NCI-H345 treated with DMSO at 0.1 percent for 48 hours (cell line): ENCODE measurements at regions not wholly inside any gene's neighbourhood (a gene's known extent, or its start where the extent isn't known, plus 50 kb on each side); places are given as distances from the start of the nearest gene placed in this dataset.

Source experiments
- DNase-seq: peaks from one replicate; lab custom pipeline; 2025; ENCODE audit not compliant: unreplicated experiment; lab: John Stamatoyannopoulos, UW

DNA sequence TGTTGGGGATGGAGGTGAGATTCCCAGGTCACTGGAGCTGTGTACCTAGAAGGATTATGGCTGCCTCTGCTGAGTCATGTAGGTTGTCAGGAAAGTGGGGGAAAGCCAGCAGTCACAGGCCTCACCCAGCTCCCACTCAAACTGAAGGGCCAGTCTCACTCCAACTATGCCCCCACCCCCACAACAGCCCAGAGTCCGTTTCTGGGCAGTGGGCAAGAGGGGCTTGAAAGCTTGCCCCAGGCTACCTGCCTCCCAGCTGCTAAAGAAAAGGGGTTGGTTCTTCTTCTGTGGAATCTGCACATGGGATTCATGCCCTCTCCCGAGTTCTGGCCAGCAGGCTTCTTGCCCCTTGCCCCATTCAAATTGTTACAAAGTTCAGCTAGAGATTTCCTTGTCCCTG lies 116.0 kb upstream of the PGRMC2 start:
- DNase-seq: no peak

DNA sequence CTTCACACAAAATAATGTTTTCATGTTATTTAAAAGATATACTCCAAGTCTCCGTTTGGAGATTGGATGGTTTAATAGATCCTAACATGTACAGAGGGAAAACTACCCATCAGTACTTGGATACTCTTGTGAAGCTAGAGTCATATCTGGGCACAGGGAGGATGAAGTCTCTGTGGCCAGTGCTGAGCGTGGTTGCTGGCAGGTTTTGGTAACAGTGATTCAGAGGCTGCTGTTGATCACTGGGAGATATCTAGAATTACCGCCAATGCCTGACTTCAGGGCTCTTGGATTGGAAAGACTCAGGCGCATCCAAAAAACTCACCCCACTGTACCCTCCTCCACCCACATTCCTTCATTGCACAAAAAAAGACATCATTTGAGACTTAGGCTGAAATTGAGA lies 107.2 kb upstream of the PGRMC2 start:
- DNase-seq: no peak

DNA sequence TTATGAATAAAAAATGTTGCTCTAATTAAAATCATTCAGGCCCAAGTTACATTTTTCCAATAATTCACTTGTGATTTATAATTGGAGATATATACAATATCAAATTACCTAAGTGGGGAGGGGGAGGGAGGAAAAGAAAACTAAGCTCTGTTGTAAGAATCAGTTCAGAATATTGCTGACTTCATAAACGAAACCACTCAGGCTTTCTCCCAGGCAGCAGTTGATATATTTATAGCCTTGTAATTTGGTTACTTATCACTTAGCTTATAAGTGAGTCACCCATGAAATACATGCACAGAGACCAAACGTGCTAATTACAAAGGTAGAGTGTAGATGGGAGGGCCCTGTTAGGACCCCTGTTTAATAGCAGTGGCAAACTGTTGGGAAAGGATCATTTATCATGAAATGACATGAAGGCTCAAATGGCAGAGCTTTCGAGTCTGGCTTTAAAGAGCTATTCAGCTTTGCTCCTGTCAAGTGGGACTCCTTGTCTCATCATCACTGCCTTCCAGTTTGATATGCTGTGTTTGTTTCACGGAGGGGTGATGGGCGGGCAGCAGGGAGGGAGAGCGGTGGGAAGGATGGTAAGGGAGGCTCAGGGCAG lies 105.6 kb upstream of the PGRMC2 start:
- DNase-seq: peak; percentile 4

DNA sequence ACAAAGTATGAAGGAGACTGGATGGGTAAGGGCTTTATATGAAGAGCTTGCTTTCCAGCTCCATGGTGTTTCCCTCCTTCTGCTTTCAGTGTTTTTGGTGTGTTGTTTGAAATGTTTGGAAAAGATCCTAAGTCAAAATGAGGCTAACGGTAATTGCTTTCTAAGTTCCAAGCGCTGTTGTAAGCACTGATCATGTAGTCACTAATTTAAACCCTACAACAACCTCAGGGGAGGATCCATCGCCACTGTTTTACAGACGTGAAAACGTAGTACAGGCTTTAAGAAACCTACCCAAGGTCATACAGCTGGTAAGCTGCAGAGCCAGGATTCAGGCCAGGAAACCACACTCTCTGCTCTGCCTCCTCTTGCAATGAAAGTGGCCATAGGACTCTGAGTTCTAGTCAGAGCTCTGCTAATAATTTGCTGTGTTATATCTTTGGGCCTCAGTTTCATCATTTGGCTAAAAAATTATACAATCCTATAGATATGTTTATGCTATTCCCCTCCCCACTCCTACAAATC lies 102.9 kb upstream of the PGRMC2 start:
- DNase-seq: no peak

DNA sequence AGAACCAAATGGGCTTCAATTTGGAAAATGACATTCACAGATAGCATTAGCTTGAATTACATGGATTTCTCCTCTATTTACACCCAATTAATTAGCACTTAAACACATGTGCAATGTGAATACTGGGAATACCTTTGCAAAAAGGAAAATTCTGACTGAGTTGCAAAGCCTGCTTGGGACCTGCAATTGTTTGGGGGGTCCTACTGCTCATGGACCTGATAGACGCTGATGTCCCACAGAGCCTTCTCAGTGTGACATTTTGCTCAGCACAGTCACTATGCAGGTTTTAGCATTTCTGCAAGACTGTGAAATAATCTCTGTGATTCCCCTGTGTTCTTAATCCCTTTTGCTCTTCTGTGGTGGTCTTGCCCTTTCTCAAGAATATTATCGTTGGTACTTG lies 101.2 kb upstream of the PGRMC2 start:
- DNase-seq: no peak

DNA sequence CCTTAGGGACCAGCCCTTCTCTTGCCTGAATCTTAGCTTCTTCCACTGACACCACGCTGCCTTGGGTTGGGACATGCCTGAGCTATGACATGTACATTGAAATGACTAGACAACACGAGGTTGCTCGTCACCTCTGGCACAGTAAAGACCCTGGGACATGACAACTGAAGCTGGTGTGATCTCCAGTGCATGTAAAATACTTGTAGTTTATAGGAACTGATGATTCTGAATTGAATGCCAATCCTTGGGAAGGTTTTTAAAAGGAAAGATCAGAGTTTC lies 100.7 kb upstream of the PGRMC2 start:
- no peak for DNase-seq

DNA sequence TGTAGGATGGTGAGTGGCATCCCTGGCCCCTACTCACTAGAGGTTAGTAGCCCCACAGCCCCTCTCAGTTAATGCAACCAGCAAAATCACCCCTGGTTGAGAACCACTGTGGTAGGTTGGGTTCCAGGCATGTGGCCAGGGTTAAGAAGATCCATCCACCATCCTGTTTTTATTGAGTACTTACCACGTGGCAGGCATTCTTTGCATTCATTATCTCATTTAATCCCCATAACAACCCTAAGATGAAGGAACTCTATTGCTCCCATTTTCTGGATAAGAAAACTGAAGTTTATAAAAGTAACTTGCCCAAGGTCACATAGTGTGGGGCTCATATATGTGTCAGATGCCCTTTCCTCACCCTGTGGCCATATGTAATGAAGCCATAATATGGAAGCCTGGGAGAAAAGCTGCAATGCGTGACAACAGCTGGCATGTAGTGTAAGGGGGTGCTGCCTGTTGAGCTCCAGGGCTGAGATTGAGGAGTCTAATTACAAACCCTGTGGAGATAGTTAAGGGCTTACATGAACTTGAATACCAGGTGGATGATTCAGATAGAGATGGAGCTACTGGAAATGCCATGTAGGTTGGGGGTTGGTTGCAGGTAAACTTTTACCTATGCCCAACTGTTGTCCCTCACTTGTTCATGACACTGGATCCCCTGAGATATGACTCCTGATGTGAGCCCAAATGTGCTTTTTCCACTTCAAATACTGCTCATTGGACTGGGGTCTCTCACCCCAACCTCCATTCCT lies 100.2 kb upstream of the PGRMC2 start:
- no peak for DNase-seq

DNA sequence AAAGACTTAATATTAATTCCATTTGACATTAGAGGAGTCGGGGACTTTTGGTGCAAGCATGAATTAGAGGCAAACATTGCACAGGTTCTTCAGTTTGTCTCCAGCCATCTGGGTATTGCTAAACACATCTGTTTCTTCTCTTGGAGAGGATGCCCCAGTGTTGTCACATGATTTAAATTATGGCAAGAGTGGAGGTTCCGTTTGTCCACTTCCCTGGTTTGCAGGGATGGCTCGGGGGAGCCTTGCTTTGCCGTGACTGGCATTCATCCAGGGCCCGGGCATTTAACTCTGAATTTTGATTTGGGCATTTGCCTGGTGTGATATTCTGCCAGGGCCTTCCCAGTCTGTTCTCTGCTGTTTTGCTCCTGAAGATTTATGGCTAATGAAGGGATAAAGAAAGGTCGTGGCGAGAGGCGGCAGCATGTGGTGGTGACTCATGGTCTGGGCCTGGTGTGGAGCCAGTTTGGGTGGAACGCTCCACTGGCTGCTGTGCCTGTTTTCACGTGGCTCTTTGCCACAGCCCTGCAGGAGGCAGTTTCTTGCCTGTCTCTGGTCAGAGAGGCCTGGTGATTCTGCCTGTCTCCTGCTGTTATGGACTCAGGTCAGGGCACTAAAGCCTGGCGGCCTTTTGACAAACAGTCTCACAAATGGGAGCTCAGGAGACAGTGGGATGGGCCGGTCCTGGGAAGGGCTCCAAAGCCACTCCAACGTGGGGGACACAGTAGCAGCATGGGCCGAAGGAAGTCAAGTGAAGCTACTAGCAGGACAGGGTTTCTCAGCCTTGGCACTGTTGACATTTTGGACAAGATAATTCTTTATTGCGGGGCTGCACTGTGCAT lies 99.4 kb upstream of the PGRMC2 start:
- no peak for DNase-seq

DNA sequence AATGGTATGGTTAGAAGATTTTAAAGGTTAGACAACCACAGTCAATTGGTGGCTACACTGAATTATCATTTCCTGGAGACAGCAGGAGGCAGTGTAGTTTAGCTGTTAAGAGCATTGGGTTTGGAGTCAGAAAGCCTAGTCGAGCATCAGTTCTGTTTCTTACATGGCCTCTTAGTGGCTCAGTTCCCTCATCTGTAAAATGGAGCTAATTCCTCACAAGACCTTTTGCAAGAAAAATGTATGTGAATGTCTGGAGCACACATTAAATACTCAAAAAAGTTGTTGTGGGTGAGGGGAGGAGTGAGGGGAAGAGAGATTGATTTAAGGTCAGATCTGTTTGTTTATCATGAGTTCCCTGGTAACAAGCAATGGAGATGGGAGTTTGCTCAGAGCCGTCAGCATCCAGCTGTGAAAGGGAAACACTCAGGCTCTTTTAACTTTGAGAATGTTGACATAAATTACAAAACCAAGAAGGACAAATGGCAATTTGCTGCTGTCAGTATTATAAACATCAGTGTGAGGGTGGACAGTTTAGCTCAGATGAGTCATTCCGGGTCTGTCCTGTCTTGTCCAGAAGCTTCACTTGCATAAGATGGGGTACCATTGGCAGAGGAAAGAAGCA lies 98.2 kb upstream of the PGRMC2 start:
- peak; percentile 46 for DNase-seq

DNA sequence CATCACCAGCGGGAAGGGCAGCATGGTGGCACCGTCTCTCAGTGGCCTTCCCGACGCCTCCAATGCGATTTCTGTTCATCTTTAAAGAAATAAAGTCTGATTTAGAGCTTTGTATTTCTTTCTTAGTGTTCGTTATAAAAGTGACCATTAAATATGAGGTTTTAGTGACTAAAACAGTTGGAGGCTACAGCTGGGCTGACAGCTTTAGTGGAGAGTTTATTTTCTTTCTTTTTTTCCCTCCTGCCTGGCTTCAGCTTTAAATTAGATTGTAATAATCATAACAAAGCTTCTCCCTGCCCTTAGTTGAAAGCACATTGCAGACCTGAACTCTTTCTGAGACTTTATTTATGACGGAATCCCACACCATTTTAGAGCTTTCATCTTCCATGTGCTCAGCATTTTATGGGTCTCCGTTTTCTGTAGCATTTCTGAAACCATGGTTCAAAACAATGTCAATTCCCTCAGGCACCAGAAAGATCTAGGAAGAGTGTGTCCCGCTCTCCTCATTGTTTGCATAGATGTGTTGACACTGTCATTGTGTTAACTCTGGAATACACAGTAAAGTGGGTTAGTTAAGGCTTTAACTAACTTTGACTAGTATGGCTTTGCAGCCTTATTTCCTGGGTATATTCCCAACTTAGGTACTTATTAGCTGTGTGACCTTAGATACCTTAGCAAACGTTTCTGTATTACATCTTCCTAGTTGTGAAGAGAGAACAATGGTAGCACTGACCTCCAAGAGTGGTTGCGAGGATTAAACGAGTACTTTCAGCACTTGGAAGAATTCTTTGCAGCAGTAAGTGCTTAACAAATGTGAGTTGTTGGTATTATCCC lies 97.4 kb upstream of the PGRMC2 start:
- no peak for DNase-seq

DNA sequence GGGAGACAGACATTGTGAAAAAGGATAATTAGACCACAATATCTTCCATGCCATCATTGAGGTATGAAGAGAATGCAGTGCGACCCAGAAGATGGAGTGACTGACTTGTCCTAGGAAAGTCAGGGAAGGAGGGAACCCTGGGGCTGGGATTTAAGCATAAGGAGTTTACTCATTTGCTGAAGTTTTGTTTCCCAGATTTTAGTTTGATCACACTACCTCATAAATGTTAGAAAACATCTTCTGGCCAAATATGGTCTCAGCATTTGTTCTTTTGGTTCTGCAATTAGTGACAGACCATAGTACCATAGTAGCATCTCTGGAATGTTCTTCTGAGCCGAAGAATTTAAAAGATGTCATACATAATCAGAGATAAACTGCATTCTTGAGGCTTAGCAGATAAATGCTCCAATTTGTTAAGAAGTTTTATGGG lies 96.5 kb upstream of the PGRMC2 start:
- no peak for DNase-seq

DNA sequence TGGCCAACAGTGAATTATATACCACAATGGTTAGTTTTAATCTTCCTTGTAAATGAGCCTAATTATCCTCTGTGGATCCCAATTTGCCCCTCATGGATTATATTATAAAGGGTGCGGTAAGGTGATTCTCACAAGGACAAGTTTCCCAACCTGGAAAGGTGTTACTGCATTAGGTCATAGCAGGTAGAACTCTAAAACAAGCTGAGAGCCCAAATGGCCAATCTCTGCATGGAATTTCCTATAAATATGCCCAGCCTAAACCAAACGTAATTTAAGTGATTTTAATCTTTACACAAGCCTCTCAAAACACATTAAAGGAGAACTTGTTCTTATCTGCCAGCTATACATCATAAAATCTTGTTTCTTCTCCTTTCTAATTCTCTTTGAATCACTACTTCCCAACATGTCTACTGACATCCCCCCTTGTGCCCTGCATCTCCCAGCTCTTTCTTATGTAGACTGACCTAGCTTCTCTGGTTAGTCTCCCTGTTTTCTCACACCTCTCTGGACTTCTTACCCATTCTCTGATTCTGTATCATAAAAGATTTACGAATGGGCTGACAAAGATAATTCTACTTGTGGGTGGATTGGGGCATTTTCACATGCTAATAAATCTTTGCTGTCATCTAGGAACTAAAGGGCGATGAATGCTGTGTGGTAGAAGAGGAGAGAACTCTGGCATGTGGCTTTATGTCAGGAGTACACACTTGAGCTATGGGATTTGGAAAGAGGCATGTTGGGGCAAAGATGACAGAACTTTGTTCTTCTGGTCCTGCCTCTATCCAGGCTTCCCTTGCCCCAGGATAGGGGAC lies 94.3 kb upstream of the PGRMC2 start:
- DNase-seq: no peak

DNA sequence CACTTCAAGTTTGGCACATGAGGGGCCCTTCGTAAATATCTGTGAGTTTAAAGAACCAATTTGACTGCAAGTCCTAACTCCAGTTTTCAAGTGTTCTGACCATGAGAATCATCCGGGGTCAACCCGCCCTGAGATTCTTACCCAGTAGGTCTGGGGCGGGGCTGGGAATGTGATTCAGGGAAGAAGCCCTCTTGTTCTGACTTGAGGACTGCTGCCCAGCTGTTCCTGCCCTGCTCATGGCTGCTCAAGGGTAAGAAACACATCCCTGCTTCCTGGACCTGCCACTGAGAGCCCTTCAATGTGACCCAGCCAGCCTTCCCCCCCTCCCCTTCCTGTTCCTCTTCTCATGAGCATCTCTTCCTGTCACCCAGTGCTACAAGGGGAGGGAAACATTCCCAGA lies 92.7 kb upstream of the PGRMC2 start:
- no peak for DNase-seq

DNA sequence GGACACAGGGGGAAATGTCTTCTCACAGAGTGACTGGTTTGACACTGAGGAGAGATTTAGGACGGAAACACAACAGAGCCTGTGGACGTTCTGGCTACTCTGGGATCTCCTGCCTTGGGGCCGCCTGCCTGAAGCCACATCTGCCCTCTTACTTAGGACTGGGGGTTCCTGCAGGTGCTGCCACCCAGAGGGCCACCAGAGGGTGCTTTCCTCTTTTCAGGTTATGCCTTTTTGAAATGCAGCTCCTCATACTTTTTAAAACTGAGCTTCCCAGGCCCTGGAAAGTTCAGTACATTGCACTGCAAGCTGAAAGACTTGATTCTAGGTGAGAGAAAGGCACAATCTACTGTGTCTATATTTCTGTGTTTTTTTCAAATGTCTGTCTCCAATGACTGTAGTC lies 92.2 kb upstream of the PGRMC2 start:
- no peak for DNase-seq

DNA sequence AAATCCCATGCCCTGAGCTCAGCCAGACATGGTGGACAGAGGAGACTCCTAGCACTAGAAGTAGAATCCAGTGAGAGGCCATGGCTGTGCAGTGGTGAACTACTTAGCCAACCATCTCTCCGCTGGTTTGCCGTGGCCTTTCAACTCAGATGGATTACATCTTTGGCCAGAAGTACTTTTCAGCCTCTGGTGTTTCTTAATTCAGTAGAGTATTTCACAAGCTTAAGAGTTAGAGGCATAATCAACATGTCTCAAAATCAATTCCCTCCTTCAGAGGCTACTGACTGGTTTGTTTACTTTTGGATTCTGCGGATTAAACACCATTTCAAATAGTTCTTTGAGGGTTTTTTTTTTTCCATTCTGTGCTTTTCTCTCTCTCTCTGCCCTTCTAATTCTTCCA lies 91.1 kb upstream of the PGRMC2 start:
- no peak for DNase-seq

DNA sequence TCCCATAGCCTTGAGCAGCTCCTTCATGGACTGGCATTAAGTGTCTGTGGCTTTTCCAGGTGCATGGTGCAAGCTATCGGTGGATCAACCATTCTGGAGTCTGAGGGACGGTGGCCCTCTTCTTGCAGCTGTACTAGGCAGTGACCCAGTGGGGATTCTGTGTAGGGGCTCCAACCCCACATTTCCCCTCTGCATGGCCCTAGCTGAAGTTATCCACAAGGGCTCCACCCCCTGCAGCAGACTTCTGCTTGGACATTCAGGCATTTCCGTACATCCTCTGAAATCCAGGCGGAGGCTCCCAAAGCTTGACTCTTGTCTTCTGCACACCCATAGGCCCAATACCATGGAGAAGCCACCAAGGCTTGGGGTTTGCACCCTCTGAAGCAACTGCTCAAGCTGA lies 89.3 kb upstream of the PGRMC2 start:
- no peak for DNase-seq

DNA sequence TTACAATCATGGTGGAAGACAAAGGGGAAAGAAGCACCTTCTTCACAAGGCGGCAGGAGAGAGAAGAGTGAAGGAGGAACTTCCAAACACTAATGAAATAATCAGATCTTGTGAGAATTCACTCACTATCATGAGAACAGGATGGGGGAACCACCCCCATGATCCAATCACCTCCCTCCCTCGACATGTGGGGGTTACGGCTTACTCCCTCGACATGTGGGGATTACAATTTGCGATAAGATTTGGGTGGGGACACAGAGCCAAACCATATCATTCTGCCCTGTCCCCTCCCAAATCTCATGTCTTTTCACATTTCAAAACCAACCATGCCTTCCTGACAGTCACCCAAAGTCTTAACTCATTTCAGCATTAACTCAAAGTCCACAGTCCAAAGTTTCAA lies 88.7 kb upstream of the PGRMC2 start:
- no peak for DNase-seq

DNA sequence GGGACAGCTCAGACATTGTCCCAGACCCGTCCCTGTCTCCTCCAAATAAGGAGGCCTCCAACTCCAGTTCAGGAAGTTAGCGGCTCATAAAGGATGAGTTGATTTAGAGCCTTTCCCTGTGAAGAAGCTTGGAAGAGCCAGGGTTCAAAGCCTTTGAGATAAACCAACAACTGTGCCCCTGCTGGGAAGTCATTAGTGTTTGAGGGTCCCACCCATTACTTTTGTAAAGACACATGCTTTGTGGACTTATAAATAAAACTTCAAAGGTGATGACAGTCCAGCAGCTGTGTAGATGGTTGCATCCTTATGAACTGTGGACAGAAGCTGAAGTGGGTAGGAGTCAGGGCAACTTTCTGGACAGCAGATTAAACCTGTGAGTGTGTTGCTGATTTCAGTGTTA lies 86.0 kb upstream of the PGRMC2 start:
- no peak for DNase-seq

DNA sequence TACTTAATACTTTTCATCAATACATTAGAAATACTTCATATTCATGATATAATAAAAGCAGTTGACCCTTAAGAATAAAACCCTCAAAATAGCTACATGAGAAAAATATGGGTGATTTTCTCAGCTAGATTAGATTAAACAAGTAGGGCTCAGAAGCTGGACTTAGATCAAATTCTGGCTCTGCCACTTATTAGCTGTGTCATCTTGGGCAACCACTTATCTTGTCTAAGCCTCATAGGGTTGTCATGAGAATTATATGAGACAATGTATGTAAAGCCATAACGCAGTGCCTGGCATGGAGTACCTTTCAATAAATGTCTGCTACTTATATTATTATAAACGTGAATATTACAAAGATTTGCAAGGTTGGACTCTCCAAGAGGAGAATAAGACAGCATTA lies 84.3 kb upstream of the PGRMC2 start:
- no peak for DNase-seq
